Erythroblast (primary cell): ENCODE measurements at regions not wholly inside any gene's neighbourhood (a gene's known extent, or its start where the extent isn't known, plus 50 kb on each side); places are given as distances from the start of the nearest gene placed in this dataset.

Source experiments
- GATA1 ChIP-seq: IDR thresholded peaks from 2 replicates; pipeline ENCODE4 v1.6.1; 2011; ENCODE audit warnings: low read depth, mild to moderate bottlenecking, control low read depth, low read length, moderate library complexity
- POLR2A ChIP-seq: IDR thresholded peaks from 2 replicates; pipeline ENCODE4 v1.6.1; 2011; ENCODE audit warnings: mild to moderate bottlenecking, low read length

- TF ChIP-seq POLR2A (no peak), GATA1 (no peak)
Observed at GRCh38 chr9:109560470-109561132, 62.5 kb upstream of the PTPN3 start.
